ENCODE measurements at regions not wholly inside any gene's neighbourhood (a gene's known extent, or its start where the extent isn't known, plus 50 kb on each side); places are given as distances from the start of the nearest gene placed in this dataset.

GRCh38 chr4:147370473-147370872, 110.4 kb upstream of the EDNRA start:
- no peaks in the 10 kb centered on the region for H3K4me1 ChIP-seq (ENCODE audit: control insufficient read depth, low read length)
- H3F3A ChIP-seq (ENCODE audit: control insufficient read depth, insufficient read depth): no peaks in the 10 kb centered on the region
- no peaks in the 10 kb centered on the region for H3K36me3 ChIP-seq (ENCODE audit: control insufficient read depth, low read length)
- no peak overlapping the region for H3K4me3 ChIP-seq (ENCODE audit: low read length)
- TF ChIP-seq EZH2phosphoT487 (IDR thresholded peaks at IDR 0.05; ENCODE audit: borderline replicate concordance, low read length) (no peak), CTCF (IDR thresholded peaks at IDR 0.05; ENCODE audit: low read depth, low read length, poor library complexity, severe bottlenecking) (no peak)
- H3K79me2 ChIP-seq (ENCODE audit: control insufficient read depth, low read length): no peaks in the 10 kb centered on the region
- H3K9me3 ChIP-seq (ENCODE audit: control insufficient read depth, insufficient read depth, low read length): no peaks in the 10 kb centered on the region
- no peaks in the 10 kb centered on the region for H3K9me2 ChIP-seq (replicated peaks; ENCODE audit: control insufficient read depth, low read length)
- no peak overlapping the region for H3K4me2 ChIP-seq (ENCODE audit: low read length)
- H4K20me1 ChIP-seq (ENCODE audit: control insufficient read depth, insufficient read depth, low read depth, low read length): no peaks in the 10 kb centered on the region
- no peaks in the 10 kb centered on the region for H3K27me3 ChIP-seq (ENCODE audit: control insufficient read depth, low read length)
- H3K27ac ChIP-seq (ENCODE audit: low read depth, low read length): no peak overlapping the region

DNA sequence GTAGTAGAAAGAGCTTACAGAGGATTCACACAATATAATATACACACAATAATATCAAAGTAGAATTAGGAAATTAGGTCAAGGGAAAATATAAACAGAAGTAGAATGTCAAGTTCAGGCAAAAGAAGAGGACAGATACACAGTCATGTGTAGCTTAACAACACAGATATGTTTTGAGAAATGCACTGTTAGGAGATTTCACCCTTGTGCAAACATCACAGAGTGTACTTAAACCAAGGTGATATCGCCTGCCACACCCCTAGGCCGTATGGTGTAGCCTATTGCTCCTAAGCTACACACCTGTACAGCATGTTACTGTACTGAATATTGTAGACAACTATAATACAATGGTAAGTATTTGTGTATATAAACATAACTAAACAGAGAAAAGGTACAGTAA, 110.0 kb upstream of the EDNRA start:
- Histone ChIP-seq H4K20me1 (ENCODE audit: control insufficient read depth, insufficient read depth, low read depth, low read length) (no peaks in the 10 kb centered on the region), H3K27me3 (ENCODE audit: control insufficient read depth, low read length) (no peaks in the 10 kb centered on the region), H3K4me1 (ENCODE audit: control insufficient read depth, low read length) (no peaks in the 10 kb centered on the region), H3K36me3 (ENCODE audit: control insufficient read depth, low read length) (no peaks in the 10 kb centered on the region), H3F3A (ENCODE audit: control insufficient read depth, insufficient read depth) (no peaks in the 10 kb centered on the region), H3K4me2 (ENCODE audit: low read length) (no peak overlapping the region), H3K9me2 (replicated peaks; ENCODE audit: control insufficient read depth, low read length) (no peaks in the 10 kb centered on the region), H3K27ac (ENCODE audit: low read depth, low read length) (no peak overlapping the region), H3K4me3 (ENCODE audit: low read length) (no peak overlapping the region), H3K9me3 (ENCODE audit: control insufficient read depth, insufficient read depth, low read length) (no peaks in the 10 kb centered on the region), H3K79me2 (ENCODE audit: control insufficient read depth, low read length) (no peaks in the 10 kb centered on the region)
- TF ChIP-seq CTCF (IDR thresholded peaks at IDR 0.05; ENCODE audit: low read depth, low read length, poor library complexity, severe bottlenecking) (no peak), EZH2phosphoT487 (IDR thresholded peaks at IDR 0.05; ENCODE audit: borderline replicate concordance, low read length) (no peak)

DNA sequence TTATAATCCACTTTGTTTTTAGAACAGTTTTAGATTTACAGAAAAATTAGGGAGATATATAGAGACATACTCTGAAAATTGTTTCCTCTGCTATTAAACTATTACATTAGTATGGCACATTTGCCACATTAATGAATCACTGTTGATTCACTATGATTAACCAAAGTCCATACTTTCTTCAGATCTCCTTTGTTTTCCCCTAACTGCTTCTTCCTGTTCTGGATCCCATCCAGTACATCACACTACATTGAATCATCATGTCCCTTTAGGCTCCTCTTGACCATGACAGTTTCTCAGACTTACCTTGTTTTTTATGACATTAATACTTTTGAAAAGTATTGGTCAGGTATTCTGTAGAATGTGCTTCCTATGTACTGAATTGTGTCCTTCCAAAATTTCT, 109.2 kb upstream of the EDNRA start:
- no peaks in the 10 kb centered on the region for H3K27me3 ChIP-seq (ENCODE audit: control insufficient read depth, low read length)
- no peaks in the 10 kb centered on the region for H3K79me2 ChIP-seq (ENCODE audit: control insufficient read depth, low read length)
- no peaks in the 10 kb centered on the region for H4K20me1 ChIP-seq (ENCODE audit: control insufficient read depth, insufficient read depth, low read depth, low read length)
- no peaks in the 10 kb centered on the region for H3K9me2 ChIP-seq (replicated peaks; ENCODE audit: control insufficient read depth, low read length)
- no peak for TF ChIP-seq EZH2phosphoT487 (IDR thresholded peaks at IDR 0.05; ENCODE audit: borderline replicate concordance, low read length)
- no peak for TF ChIP-seq CTCF (IDR thresholded peaks at IDR 0.05; ENCODE audit: low read depth, low read length, poor library complexity, severe bottlenecking)
- no peaks in the 10 kb centered on the region for H3K9me3 ChIP-seq (ENCODE audit: control insufficient read depth, insufficient read depth, low read length)
- H3K36me3 ChIP-seq (ENCODE audit: control insufficient read depth, low read length): no peaks in the 10 kb centered on the region
- H3K4me1 ChIP-seq (ENCODE audit: control insufficient read depth, low read length): no peaks in the 10 kb centered on the region
- no peak overlapping the region for H3K27ac ChIP-seq (ENCODE audit: low read depth, low read length)
- no peak overlapping the region for H3K4me2 ChIP-seq (ENCODE audit: low read length)
- no peaks in the 10 kb centered on the region for H3F3A ChIP-seq (ENCODE audit: control insufficient read depth, insufficient read depth)
- H3K4me3 ChIP-seq (ENCODE audit: low read length): no peak overlapping the region

- no peaks in the 10 kb centered on the region for H4K20me1 ChIP-seq (ENCODE audit: control insufficient read depth, insufficient read depth, low read depth, low read length)
- H3K4me3 ChIP-seq (ENCODE audit: low read length): no peak overlapping the region
- H3K9me3 ChIP-seq (ENCODE audit: control insufficient read depth, insufficient read depth, low read length): no peaks in the 10 kb centered on the region
- no peaks in the 10 kb centered on the region for H3K27me3 ChIP-seq (ENCODE audit: control insufficient read depth, low read length)
- H3K27ac ChIP-seq (ENCODE audit: low read depth, low read length): no peak overlapping the region
- H3K9me2 ChIP-seq (replicated peaks; ENCODE audit: control insufficient read depth, low read length): no peaks in the 10 kb centered on the region
- no peaks in the 10 kb centered on the region for H3K36me3 ChIP-seq (ENCODE audit: control insufficient read depth, low read length)
- no peaks in the 10 kb centered on the region for H3K4me1 ChIP-seq (ENCODE audit: control insufficient read depth, low read length)
- no peaks in the 10 kb centered on the region for H3K79me2 ChIP-seq (ENCODE audit: control insufficient read depth, low read length)
- H3F3A ChIP-seq (ENCODE audit: control insufficient read depth, insufficient read depth): no peaks in the 10 kb centered on the region
- no peak overlapping the region for H3K4me2 ChIP-seq (ENCODE audit: low read length)
- TF ChIP-seq EZH2phosphoT487 (IDR thresholded peaks at IDR 0.05; ENCODE audit: borderline replicate concordance, low read length) (no peak), CTCF (IDR thresholded peaks at IDR 0.05; ENCODE audit: low read depth, low read length, poor library complexity, severe bottlenecking) (no peak)
Observed at GRCh38 chr4:147378780-147379179, 102.1 kb upstream of the EDNRA start.

Data from DOHH2 (cell line).